Psoas muscle (tissue), 7 donors: ENCODE measurements at regions not wholly inside any gene's neighbourhood (a gene's known extent, or its start where the extent isn't known, plus 50 kb on each side); places are given as distances from the start of the nearest gene placed in this dataset.

Source experiments
- ATAC-seq, 4 donors: fragments of 200-7000 bp; cut with Tn5 transposase; one replicate each; pipeline ENCODE4 v1.9.1; 2020; ENCODE audit warnings: moderate library complexity in 3 of 4, mild to moderate bottlenecking in 2 of 4
- DNase-seq, 2 donors: peaks; one replicate each; pipeline ENCODE4 v3.0.0-alpha.2; 2020
- H3K27ac ChIP-seq: fragments of 200-600 bp; one replicate; pipeline ENCODE4 v1.8.0; 2022
- H3K27me3 ChIP-seq, 3 donors: fragments of 200-600 bp in 1 of 3; one replicate each; pipeline versions ENCODE4 v1.6.1 to v1.8.0; 2013 to 2022; ENCODE audit warnings: low read length in 2 of 3, mild to moderate bottlenecking in 2 of 3, moderate library complexity in 1 of 3; ENCODE audit not compliant: insufficient read depth in 3 of 3
- H3K36me3 ChIP-seq, 2 donors: fragments of 200-600 bp in 1 of 2; one replicate each; pipeline versions ENCODE4 v1.6.1 to v1.8.0; 2013 to 2022; ENCODE audit warnings: low read depth in 1 of 2, mild to moderate bottlenecking in 1 of 2, moderate library complexity in 1 of 2; ENCODE audit not compliant: insufficient read depth in 1 of 2
- H3K4me1 ChIP-seq: fragments of 200-600 bp; one replicate; pipeline ENCODE4 v1.8.0; 2022
- H3K4me3 ChIP-seq: fragments of 200-600 bp; one replicate; pipeline ENCODE4 v1.8.0; 2022; ENCODE audit warnings: mild to moderate bottlenecking
- H3K9me3 ChIP-seq: fragments of 200-600 bp; one replicate; pipeline ENCODE4 v1.8.0; 2022
- CTCF ChIP-seq: fragments of 200-600 bp; IDR thresholded peaks from one replicate; pipeline ENCODE4 v1.8.0; 2022; ENCODE audit warnings: antibody characterized with exemption
- WGBS, 3 donors: extraction: QIAGEN DNeasy Blood & Tissue Kit; methylation state at CpG; one replicate each; pipeline versions ENCODE4 v1.1.6 to v1.1.7; 2013; 5-methylcytosine and 5-hydroxymethylcytosine counted together
- intact Hi-C, 2 donors: fragments of 100-400 bp; cut with DNase I; formaldehyde crosslinking; loops; one replicate each; pipeline versions ENCODE4 v1.11.0 to v1.14.2; 2022
- donor health status: healthy with polysubstance abuse.
- donor health status: DM: no; HTN: no; CAD: no; lungs with moderate emphysema.
- donor health status: Bipolar disorder and iron deficiency.
- donor health status: healthy.
- donor health status: DM: yes; HTN: yes; CAD: no.
- donor health status: DM: no; HTN: no; CAD: no.
- donor health status: DM: yes; HTN: yes; CAD: no.

DNA sequence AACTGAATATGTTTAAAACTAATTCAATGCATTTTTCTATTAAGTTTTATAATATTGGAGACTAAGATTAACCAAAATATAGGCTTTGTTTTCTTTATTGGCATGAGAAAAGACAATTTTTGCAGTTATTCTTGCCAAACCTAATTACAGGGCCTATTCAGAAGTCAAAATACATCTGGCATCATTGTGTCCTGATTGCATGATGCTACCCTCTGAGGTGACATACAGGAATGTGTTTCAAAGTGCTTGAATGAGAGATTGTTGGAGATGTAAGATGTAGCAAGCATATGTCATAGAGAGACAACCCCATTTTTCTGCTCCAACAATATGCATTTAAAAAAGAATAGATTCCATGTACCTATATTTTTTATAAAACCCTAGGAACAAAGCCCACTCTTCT, 1036.4 kb downstream of the PCDH18 start:
- intact Hi-C loops, result no loop called here

GRCh38 chr4:136495076-136495475, 1037.2 kb downstream of the PCDH18 start:
- no peaks in the 10 kb centered on the region for H3K27me3 ChIP-seq
- WGBS, 3 donors, result 29 to 38% (median 32%) methylated on average over 3 of the region's 3 CpGs
- intact Hi-C loops, result no loop called here
- no peak for DNase-seq
- no peak overlapping the region for H3K4me3 ChIP-seq
- H3K36me3 ChIP-seq, result no peaks in the 10 kb centered on the region
- ATAC-seq, result no peak
- no peaks in the 10 kb centered on the region for H3K9me3 ChIP-seq
- no peak for TF ChIP-seq CTCF
- no peak overlapping the region for H3K27ac ChIP-seq
- H3K4me1 ChIP-seq, result no peaks in the 10 kb centered on the region

More for the DNA sequence above, 1036.4 kb downstream of the PCDH18 start:
- Histone ChIP-seq H3K27ac (no peak overlapping the region), H3K4me1 (no peaks in the 10 kb centered on the region), H3K4me3 (no peak overlapping the region), H3K27me3 (no peaks in the 10 kb centered on the region), H3K36me3 (no peaks in the 10 kb centered on the region), H3K9me3 (no peaks in the 10 kb centered on the region)
- ATAC-seq (no peak), DNase-seq (no peak)
- TF ChIP-seq CTCF, result no peak

GRCh38 chr4:136489101-136489500, 1043.2 kb downstream of the PCDH18 start:
- DNase-seq (no peak), ATAC-seq (no peak)
- intact Hi-C loops, result no loop called here
- no peaks in the 10 kb centered on the region for H3K36me3 ChIP-seq
- no peaks in the 10 kb centered on the region for H3K9me3 ChIP-seq
- H3K27ac ChIP-seq, result no peak overlapping the region
- 72 to 73% (median 73%) methylated on average over 4 of the region's 4 CpGs for WGBS, 3 donors
- H3K4me1 ChIP-seq, result no peaks in the 10 kb centered on the region
- TF ChIP-seq CTCF, result no peak
- no peaks in the 10 kb centered on the region for H3K27me3 ChIP-seq
- no peak overlapping the region for H3K4me3 ChIP-seq

- Histone ChIP-seq H3K9me3 (no peaks in the 10 kb centered on the region), H3K4me1 (no peaks in the 10 kb centered on the region), H3K4me3 (no peak overlapping the region), H3K36me3 (no peaks in the 10 kb centered on the region), H3K27ac (no peak overlapping the region), H3K27me3 (no peaks in the 10 kb centered on the region)
- ATAC-seq (no peak), DNase-seq (no peak)
- no peak for TF ChIP-seq CTCF
- intact Hi-C loops, result no loop called here
- 72 to 77% (median 73%) methylated on average over 2 of the region's 2 CpGs for WGBS, 3 donors
These were observed 1047.3 kb downstream of the PCDH18 start for GRCh38 chr4:136484996-136485395.

GRCh38 chr4:136476753-136477152, 1055.5 kb downstream of the PCDH18 start:
- Histone ChIP-seq H3K4me1 (no peaks in the 10 kb centered on the region), H3K4me3 (no peak overlapping the region), H3K9me3 (no peaks in the 10 kb centered on the region), H3K27ac (no peak overlapping the region), H3K36me3 (no peaks in the 10 kb centered on the region), H3K27me3 (no peaks in the 10 kb centered on the region)
- intact Hi-C loops, result no loop called here
- 22 to 34% (median 24%) methylated on average over 1 of the region's 1 CpG for WGBS, 3 donors
- no peak for DNase-seq
- TF ChIP-seq CTCF, result no peak
- no peak for ATAC-seq
